Loucy (cell line): ENCODE measurements at regions not wholly inside any gene's neighbourhood (a gene's known extent, or its start where the extent isn't known, plus 50 kb on each side); places are given as distances from the start of the nearest gene placed in this dataset.

Experiments used
- H2AFZ ChIP-seq: fragments of 200-600 bp; sonication (generic); 2 replicates; pipeline ENCODE4 v1.6.0; 2016; ENCODE audit warnings: antibody characterized with exemption, mild to moderate bottlenecking, low read length, moderate library complexity
- H3F3A ChIP-seq: fragments of 200-600 bp; 2 replicates; pipeline ENCODE4 v1.6.0; 2016; ENCODE audit warnings: antibody characterized with exemption, low read depth, mild to moderate bottlenecking
- H3K27me3 ChIP-seq: fragments of 200-600 bp; sonication (generic); 2 replicates; pipeline ENCODE4 v1.6.1; 2014; ENCODE audit warnings: low read length, mild to moderate bottlenecking; ENCODE audit not compliant: insufficient read depth, poor library complexity, severe bottlenecking
- H3K36me3 ChIP-seq: fragments of 200-600 bp; sonication (generic); 2 replicates; pipeline ENCODE4 v1.6.1; 2016; ENCODE audit warnings: low read length; ENCODE audit not compliant: insufficient read depth
- H3K4me1 ChIP-seq: fragments of 200-600 bp; sonication (generic); 2 replicates; pipeline ENCODE4 v1.5.1; 2014; ENCODE audit warnings: low read length, mild to moderate bottlenecking; ENCODE audit not compliant: insufficient read depth, poor library complexity, severe bottlenecking
- H3K4me2 ChIP-seq: fragments of 200-600 bp; sonication (generic); 2 replicates; pipeline ENCODE4 v1.6.0; 2014; ENCODE audit warnings: antibody characterized with exemption, low read length, low read depth, mild to moderate bottlenecking; ENCODE audit not compliant: poor library complexity, severe bottlenecking
- H3K4me3 ChIP-seq: fragments of 200-600 bp; sonication (generic); 2 replicates; pipeline ENCODE4 v1.5.1; 2014; ENCODE audit warnings: low read length, mild to moderate bottlenecking, mixed read lengths; ENCODE audit not compliant: poor library complexity, severe bottlenecking
- H3K79me2 ChIP-seq: fragments of 200-600 bp; sonication (generic); 2 replicates; pipeline ENCODE4 v1.6.1; 2014; ENCODE audit warnings: low read length; ENCODE audit not compliant: insufficient read depth
- H3K9ac ChIP-seq: fragments of 200-600 bp; sonication (generic); 2 replicates; pipeline ENCODE4 v1.6.0; 2014; ENCODE audit warnings: mild to moderate bottlenecking, low read depth, low read length, moderate library complexity; ENCODE audit not compliant: poor library complexity, severe bottlenecking
- H3K9me2 ChIP-seq: fragments of 200-600 bp; sonication (generic); replicated peaks from 2 replicates; pipeline ENCODE4 v1.6.1; 2016; ENCODE audit warnings: low read depth, low read length, mixed read lengths
- H3K9me3 ChIP-seq: fragments of 200-600 bp; sonication (generic); 2 replicates; pipeline ENCODE4 v1.6.1; 2014; ENCODE audit warnings: mild to moderate bottlenecking, antibody characterized with exemption, low read length, low read depth; ENCODE audit not compliant: insufficient read depth
- H4K20me1 ChIP-seq: fragments of 200-600 bp; sonication (generic); 2 replicates; pipeline ENCODE4 v1.6.0; 2014; ENCODE audit warnings: antibody characterized with exemption, low read length, mild to moderate bottlenecking; ENCODE audit not compliant: insufficient read depth, poor library complexity, severe bottlenecking
- EZH2phosphoT487 ChIP-seq: fragments of 200-600 bp; IDR thresholded peaks from 2 replicates; pipeline ENCODE4 v1.6.1; 2018; ENCODE audit warnings: antibody characterized with exemption, mild to moderate bottlenecking, moderate library complexity, borderline replicate concordance
- TF ChIP-seq, protein P1 (sequence below): fragments of 200-600 bp; sonication (generic); conservative IDR thresholded peaks from 2 replicates; pipeline ENCODE4 v1.5.1; 2014; ENCODE audit warnings: mild to moderate bottlenecking, antibody characterized with exemption, low read length

DNA sequence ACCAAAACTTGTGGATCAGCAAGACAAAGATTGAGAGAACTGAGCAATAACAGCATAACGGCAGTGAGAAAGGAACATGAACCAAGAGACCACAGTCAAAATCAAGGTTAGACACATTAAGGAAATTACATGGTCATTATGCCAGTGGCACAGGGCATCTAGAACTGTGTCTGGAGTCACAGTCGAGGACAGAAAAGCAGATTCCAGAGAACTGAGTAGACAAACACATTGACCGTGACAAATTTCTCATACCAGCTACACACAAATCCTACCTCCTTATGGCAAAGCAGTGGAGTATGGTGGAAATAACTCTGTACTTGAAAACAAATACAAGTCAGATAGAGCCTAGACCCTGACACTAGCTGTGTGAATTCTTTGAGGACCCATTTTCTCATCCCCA, 367.3 kb downstream of the DUSP6 start:
- Histone ChIP-seq H3K4me3 (no peak overlapping the region), H3F3A (no peaks in the 10 kb centered on the region), H3K4me1 (peaks cover 16% of the 10 kb centered on the region), H3K27me3 (no peaks in the 10 kb centered on the region), H3K9ac (no peak overlapping the region), H3K36me3 (no peaks in the 10 kb centered on the region), H3K79me2 (no peaks in the 10 kb centered on the region), H3K9me3 (no peaks in the 10 kb centered on the region), H4K20me1 (no peaks in the 10 kb centered on the region), H3K9me2 (no peaks in the 10 kb centered on the region), H3K4me2 (no peak overlapping the region), H2AFZ (no peak overlapping the region)
- TF ChIP-seq, protein P1, sequence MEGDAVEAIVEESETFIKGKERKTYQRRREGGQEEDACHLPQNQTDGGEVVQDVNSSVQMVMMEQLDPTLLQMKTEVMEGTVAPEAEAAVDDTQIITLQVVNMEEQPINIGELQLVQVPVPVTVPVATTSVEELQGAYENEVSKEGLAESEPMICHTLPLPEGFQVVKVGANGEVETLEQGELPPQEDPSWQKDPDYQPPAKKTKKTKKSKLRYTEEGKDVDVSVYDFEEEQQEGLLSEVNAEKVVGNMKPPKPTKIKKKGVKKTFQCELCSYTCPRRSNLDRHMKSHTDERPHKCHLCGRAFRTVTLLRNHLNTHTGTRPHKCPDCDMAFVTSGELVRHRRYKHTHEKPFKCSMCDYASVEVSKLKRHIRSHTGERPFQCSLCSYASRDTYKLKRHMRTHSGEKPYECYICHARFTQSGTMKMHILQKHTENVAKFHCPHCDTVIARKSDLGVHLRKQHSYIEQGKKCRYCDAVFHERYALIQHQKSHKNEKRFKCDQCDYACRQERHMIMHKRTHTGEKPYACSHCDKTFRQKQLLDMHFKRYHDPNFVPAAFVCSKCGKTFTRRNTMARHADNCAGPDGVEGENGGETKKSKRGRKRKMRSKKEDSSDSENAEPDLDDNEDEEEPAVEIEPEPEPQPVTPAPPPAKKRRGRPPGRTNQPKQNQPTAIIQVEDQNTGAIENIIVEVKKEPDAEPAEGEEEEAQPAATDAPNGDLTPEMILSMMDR, result no peak
- TF ChIP-seq EZH2phosphoT487, result no peak

DNA sequence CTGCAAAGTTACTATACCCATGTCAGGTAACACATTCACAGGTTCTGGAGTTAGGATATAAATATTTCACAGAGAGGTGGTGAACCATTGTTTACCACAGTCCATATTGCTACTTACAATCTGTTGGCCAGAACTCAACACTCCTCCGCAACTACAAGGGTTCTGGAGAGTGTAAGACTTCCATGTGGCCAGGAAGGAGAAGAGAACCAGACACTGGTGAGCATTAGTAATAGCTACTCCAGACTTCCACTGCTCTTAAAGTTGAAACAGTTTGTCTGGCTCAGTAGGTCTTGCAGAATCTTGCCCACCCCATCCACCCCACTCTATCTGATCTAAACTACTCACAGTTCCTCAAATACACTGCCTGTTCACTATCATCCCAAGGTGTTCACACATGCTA, 369.6 kb downstream of the DUSP6 start:
- H3K9me2 ChIP-seq, result no peaks in the 10 kb centered on the region
- H3K9ac ChIP-seq, result no peak overlapping the region
- TF ChIP-seq, protein P1, result no peak
- TF ChIP-seq EZH2phosphoT487, result no peak
- no peaks in the 10 kb centered on the region for H3K27me3 ChIP-seq
- no peaks in the 10 kb centered on the region for H3K36me3 ChIP-seq
- H3K4me3 ChIP-seq, result no peak overlapping the region
- H3K4me1 ChIP-seq, result peaks cover 16% of the 10 kb centered on the region
- H3K79me2 ChIP-seq, result no peaks in the 10 kb centered on the region
- no peaks in the 10 kb centered on the region for H3K9me3 ChIP-seq
- no peaks in the 10 kb centered on the region for H3F3A ChIP-seq
- no peak overlapping the region for H2AFZ ChIP-seq
- H4K20me1 ChIP-seq, result no peaks in the 10 kb centered on the region
- no peak overlapping the region for H3K4me2 ChIP-seq

DNA sequence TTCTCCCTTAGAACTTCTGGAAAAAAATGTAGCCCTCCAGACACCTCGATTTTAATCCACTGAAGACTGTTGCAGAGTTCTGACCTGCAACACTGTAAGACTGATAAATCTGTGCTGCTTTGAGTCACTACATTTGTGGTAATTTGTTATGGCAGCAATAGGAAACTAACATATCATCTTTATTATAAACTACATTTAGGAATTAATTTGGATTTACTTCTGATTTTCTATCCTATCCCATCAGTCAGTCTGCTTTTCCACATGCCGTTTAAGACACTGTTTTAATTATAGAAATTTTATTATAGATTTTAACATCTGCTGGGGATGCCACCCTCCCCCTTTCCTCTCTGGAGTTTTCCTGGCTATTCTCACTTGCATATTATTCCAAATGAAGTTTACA, 375.2 kb downstream of the DUSP6 start:
- TF ChIP-seq, protein P1, result no peak
- H3K79me2 ChIP-seq, result no peaks in the 10 kb centered on the region
- H3K4me3 ChIP-seq, result no peak overlapping the region
- no peaks in the 10 kb centered on the region for H3K9me2 ChIP-seq
- H2AFZ ChIP-seq, result no peak overlapping the region
- H3K9me3 ChIP-seq, result no peaks in the 10 kb centered on the region
- H3K27me3 ChIP-seq, result no peaks in the 10 kb centered on the region
- H3K9ac ChIP-seq, result no peak overlapping the region
- H4K20me1 ChIP-seq, result no peaks in the 10 kb centered on the region
- H3K4me1 ChIP-seq, result no peaks in the 10 kb centered on the region
- H3K36me3 ChIP-seq, result no peaks in the 10 kb centered on the region
- no peak overlapping the region for H3K4me2 ChIP-seq
- H3F3A ChIP-seq, result no peaks in the 10 kb centered on the region
